A673 (cell line): ENCODE measurements at regions not wholly inside any gene's neighbourhood (a gene's known extent, or its start where the extent isn't known, plus 50 kb on each side); places are given as distances from the start of the nearest gene placed in this dataset.

Experiments
- BruUV-seq: library from RNA; stranded (reverse); fragments of 400-500 nt; replicated peaks from 2 replicates; lab custom pipeline; 2021; lab: Mats Ljungman, UMichigan
- CTCF ChIA-PET: fragments of 300-600 bp; sonication (Branson Sonifier 250); formaldehyde crosslinking; loops from one replicate; lab custom pipeline; 2022; ENCODE audit warnings: antibody characterized with exemption; lab: Charles Lee
- POLR2A ChIA-PET: fragments of 300-600 bp; sonication (Branson Sonifier 250); formaldehyde crosslinking; loops from one replicate; lab custom pipeline; 2022; ENCODE audit warnings: antibody characterized with exemption; ENCODE audit not compliant: low non-redundant PET; lab: Charles Lee
- DNase-seq: peaks from one replicate; pipeline ENCODE4 v3.0.0-alpha.2; 2015; ENCODE audit warnings: low spot score
- H3K27ac ChIP-seq: fragments of 200-600 bp; sonication (generic); 2 replicates; pipeline ENCODE4 v1.5.1; 2016; ENCODE audit warnings: mixed run types, low read depth, mild to moderate bottlenecking, mixed read lengths, antibody characterized with exemption, low read length; ENCODE audit not compliant: poor library complexity, severe bottlenecking
- H3K27me3 ChIP-seq: fragments of 200-600 bp; sonication (generic); replicated peaks from 2 replicates; pipeline ENCODE4 v1.6.1; 2017; ENCODE audit warnings: mixed run types, low read depth, mild to moderate bottlenecking, mixed read lengths, antibody characterized with exemption, low read length; ENCODE audit not compliant: insufficient read depth, poor library complexity
- H3K36me3 ChIP-seq: fragments of 200-600 bp; sonication (generic); 2 replicates; pipeline ENCODE4 v1.6.1; 2016; ENCODE audit warnings: mixed run types, mild to moderate bottlenecking, mixed read lengths, antibody characterized with exemption, low read length; ENCODE audit not compliant: insufficient read depth, poor library complexity, severe bottlenecking
- H3K4me1 ChIP-seq: fragments of 200-600 bp; sonication (generic); 2 replicates; pipeline ENCODE4 v1.6.1; 2017; ENCODE audit warnings: mixed run types, mild to moderate bottlenecking, mixed read lengths, antibody characterized with exemption, low read length; ENCODE audit not compliant: insufficient read depth, poor library complexity, severe bottlenecking
- H3K4me3 ChIP-seq: fragments of 200-600 bp; sonication (generic); 2 replicates; pipeline ENCODE4 v1.5.1; 2016; ENCODE audit warnings: low read depth, mixed run types, mild to moderate bottlenecking, mixed read lengths, low read length; ENCODE audit not compliant: poor library complexity, severe bottlenecking
- H3K9me3 ChIP-seq: fragments of 200-600 bp; sonication (generic); 2 replicates; pipeline ENCODE4 v1.6.1; 2016; ENCODE audit warnings: mixed run types, low read depth, mild to moderate bottlenecking, mixed read lengths, antibody characterized with exemption, low read length; ENCODE audit not compliant: poor library complexity, severe bottlenecking
- EZH2 ChIP-seq: fragments of 200-600 bp; sonication (generic); IDR thresholded peaks from 2 replicates; pipeline ENCODE4 v1.6.1; 2017; ENCODE audit warnings: borderline replicate concordance, low read depth, mild to moderate bottlenecking, mixed read lengths, antibody characterized with exemption, low read length; ENCODE audit not compliant: poor library complexity, severe bottlenecking
- intact Hi-C: fragments of 100-400 bp; cut with micrococcal nuclease; formaldehyde crosslinking; loops from one replicate; pipeline ENCODE4 v1.10.0; 2022; ENCODE audit not compliant: unreplicated experiment
- TF ChIP-seq, protein P1 (sequence below): fragments of 300-800, 200-600 bp; sonication (generic); conservative IDR thresholded peaks from 2 replicates; pipeline ENCODE4 v1.5.1; 2017; ENCODE audit warnings: low read depth, mild to moderate bottlenecking, antibody characterized with exemption, low read length, moderate library complexity, mixed read lengths

DNA sequence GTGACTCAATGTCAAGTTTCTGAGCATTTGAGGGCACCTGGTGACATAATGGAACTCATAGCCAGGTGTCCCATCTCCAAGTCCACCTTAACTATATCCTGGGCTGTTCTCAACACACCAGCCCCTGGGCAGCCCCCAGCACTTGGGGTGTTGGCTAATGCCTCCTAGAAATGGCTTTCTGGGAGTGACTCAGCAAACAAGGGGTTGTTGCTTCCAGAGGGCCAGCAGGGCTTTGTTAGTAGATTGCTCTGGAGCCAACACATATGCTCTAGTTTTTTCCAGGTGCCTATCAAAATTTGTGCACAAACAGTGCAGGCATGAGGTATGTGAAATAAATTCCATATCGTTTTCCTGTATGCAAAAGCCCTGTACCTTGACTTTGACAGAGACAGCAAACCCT lies 448.4 kb downstream of the SLC4A3 start:
- no peak for DNase-seq
- no peaks in the 10 kb centered on the region for H3K27me3 ChIP-seq
- H3K4me3 ChIP-seq: no peak overlapping the region
- ChIA-PET CTCF (no interaction called here), POLR2A (no interaction called here)
- no peaks in the 10 kb centered on the region for H3K9me3 ChIP-seq
- H3K4me1 ChIP-seq: peaks cover 16% of the 10 kb centered on the region
- no peak for TF ChIP-seq EZH2
- TF ChIP-seq, protein P1, sequence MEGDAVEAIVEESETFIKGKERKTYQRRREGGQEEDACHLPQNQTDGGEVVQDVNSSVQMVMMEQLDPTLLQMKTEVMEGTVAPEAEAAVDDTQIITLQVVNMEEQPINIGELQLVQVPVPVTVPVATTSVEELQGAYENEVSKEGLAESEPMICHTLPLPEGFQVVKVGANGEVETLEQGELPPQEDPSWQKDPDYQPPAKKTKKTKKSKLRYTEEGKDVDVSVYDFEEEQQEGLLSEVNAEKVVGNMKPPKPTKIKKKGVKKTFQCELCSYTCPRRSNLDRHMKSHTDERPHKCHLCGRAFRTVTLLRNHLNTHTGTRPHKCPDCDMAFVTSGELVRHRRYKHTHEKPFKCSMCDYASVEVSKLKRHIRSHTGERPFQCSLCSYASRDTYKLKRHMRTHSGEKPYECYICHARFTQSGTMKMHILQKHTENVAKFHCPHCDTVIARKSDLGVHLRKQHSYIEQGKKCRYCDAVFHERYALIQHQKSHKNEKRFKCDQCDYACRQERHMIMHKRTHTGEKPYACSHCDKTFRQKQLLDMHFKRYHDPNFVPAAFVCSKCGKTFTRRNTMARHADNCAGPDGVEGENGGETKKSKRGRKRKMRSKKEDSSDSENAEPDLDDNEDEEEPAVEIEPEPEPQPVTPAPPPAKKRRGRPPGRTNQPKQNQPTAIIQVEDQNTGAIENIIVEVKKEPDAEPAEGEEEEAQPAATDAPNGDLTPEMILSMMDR: no peak
- H3K36me3 ChIP-seq: no peaks in the 10 kb centered on the region
- no TSS peak for BruUV-seq
- H3K27ac ChIP-seq: no peak overlapping the region
- intact Hi-C loops: no loop called here

DNA sequence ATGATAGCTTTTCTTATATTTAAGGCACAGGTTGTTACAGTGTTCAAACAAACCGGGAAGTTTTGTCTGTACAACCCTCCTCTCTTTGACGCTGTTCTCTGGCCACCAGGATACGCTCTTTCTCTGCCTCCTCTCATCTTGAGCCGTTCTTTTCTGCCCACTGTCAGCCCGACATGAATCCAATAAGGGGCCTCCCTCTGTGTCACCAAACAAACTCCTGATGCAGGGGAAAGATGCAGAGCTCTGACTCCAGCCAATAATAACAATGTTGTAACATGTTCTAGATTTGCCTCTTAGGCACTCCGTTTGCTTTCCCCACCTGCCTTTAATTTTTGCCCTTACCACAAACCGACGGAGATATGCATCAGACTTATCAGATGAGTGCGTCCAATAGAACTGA lies 449.3 kb downstream of the SLC4A3 start:
- peak; percentile 26 for DNase-seq
- CTCF ChIA-PET: no interaction called here
- POLR2A ChIA-PET: no interaction called here
- intact Hi-C loops: no loop called here
- H3K4me3 ChIP-seq: no peak overlapping the region
- no TSS peak for BruUV-seq
- no peaks in the 10 kb centered on the region for H3K36me3 ChIP-seq
- peaks cover 16% of the 10 kb centered on the region for H3K4me1 ChIP-seq
- no peaks in the 10 kb centered on the region for H3K9me3 ChIP-seq
- TF ChIP-seq, protein P1: 0 out of 2 replicates have a peak, but pooled peaks have one; percentile 13
- no peak for TF ChIP-seq EZH2
- H3K27me3 ChIP-seq: no peaks in the 10 kb centered on the region
- no peak overlapping the region for H3K27ac ChIP-seq

DNA sequence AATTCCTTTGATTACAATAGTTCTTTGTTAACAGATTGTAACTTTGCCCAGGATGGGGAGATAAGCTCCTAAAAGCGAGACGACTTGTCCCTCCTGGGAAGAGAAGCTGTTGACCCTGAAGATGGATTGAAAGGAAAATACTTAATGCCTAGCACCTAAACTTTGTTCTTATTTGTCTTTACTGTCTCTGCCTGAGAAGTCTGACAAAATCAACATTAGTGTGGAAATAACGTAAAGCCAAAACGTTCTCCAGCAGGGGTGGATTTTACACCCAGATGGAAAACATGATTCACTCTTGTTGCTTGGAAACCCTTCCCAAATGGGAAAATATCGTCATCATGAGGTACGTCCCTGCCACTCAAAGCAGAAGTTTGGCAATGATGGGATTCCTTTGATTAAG lies 450.1 kb downstream of the SLC4A3 start:
- Histone ChIP-seq H3K36me3 (no peaks in the 10 kb centered on the region), H3K27ac (no peak overlapping the region), H3K4me1 (peaks cover 23% of the 10 kb centered on the region), H3K9me3 (no peaks in the 10 kb centered on the region), H3K4me3 (no peak overlapping the region), H3K27me3 (no peaks in the 10 kb centered on the region)
- CTCF ChIA-PET: no interaction called here
- DNase-seq: peak; percentile 16
- TF ChIP-seq, protein P1: no peak
- TF ChIP-seq EZH2: no peak
- intact Hi-C loops: no loop called here
- POLR2A ChIA-PET: no interaction called here
- no TSS peak for BruUV-seq
